ENCODE measurements at regions not wholly inside any gene's neighbourhood (a gene's known extent, or its start where the extent isn't known, plus 50 kb on each side); places are given as distances from the start of the nearest gene placed in this dataset.
"Not testable (repeated sequence)": the region's sequence is repeated elsewhere in the genome, so short reads cannot be mapped to it uniquely, and the experiment has no call there.

GRCh38 chr4:149116806-149117205 is 674.6 kb upstream of the NR3C2 start:
- FAIRE-seq, result no peak

GRCh38 chr4:149113804-149114430 is 671.7 kb upstream of the NR3C2 start:
- FAIRE-seq, result no peak

GRCh38 chr4:149112109-149112508 is 669.9 kb upstream of the NR3C2 start:
- FAIRE-seq, result no peak

- FAIRE-seq, result no peak
Observed at GRCh38 chr4:149110481-149110880, 668.3 kb upstream of the NR3C2 start.

GRCh38 chr4:149108626-149109025 is 666.4 kb upstream of the NR3C2 start:
- no peak for FAIRE-seq

GRCh38 chr4:149102765-149103164 is 660.6 kb upstream of the NR3C2 start:
- FAIRE-seq, result no peak

GRCh38 chr4:149101649-149102048 is 659.4 kb upstream of the NR3C2 start:
- no peak for FAIRE-seq

GRCh38 chr4:149095811-149096210 is 653.6 kb upstream of the NR3C2 start:
- no peak for FAIRE-seq

- FAIRE-seq, result no peak
Observed at GRCh38 chr4:149095001-149095400, 652.8 kb upstream of the NR3C2 start.

GRCh38 chr4:149084144-149084543 is 641.9 kb upstream of the NR3C2 start:
- no peak for FAIRE-seq

GRCh38 chr4:149077181-149077580 is 635.0 kb upstream of the NR3C2 start:
- no peak for FAIRE-seq

- no peak for FAIRE-seq
Observed at GRCh38 chr4:149076401-149076800, 634.2 kb upstream of the NR3C2 start.

- no peak for FAIRE-seq
Observed at GRCh38 chr4:149072384-149072783, 630.2 kb upstream of the NR3C2 start.

GRCh38 chr4:149065753-149066152 is 623.5 kb upstream of the NR3C2 start:
- no peak for FAIRE-seq

- FAIRE-seq, result no peak
Observed at GRCh38 chr4:149062997-149063396, 620.8 kb upstream of the NR3C2 start.

GRCh38 chr4:149057594-149057993 is 615.4 kb upstream of the NR3C2 start:
- FAIRE-seq, result no peak

- FAIRE-seq, result no peak
Observed at GRCh38 chr4:149056615-149057014, 614.4 kb upstream of the NR3C2 start.

- FAIRE-seq, result no peak
Observed at GRCh38 chr4:149055624-149056023, 613.4 kb upstream of the NR3C2 start.

GRCh38 chr4:149050840-149051239 is 608.6 kb upstream of the NR3C2 start:
- no peak for FAIRE-seq

- FAIRE-seq, result no peak
Observed at GRCh38 chr4:149048451-149049143, 606.4 kb upstream of the NR3C2 start.

- no peak for FAIRE-seq
Observed at GRCh38 chr4:149047368-149047767, 605.2 kb upstream of the NR3C2 start.

GRCh38 chr4:149045731-149046130 is 603.5 kb upstream of the NR3C2 start:
- no peak for FAIRE-seq

GRCh38 chr4:149039786-149040185 is 597.6 kb upstream of the NR3C2 start:
- not testable (repeated sequence) for FAIRE-seq

- FAIRE-seq, result no peak
Observed at GRCh38 chr4:149031399-149031798, 589.2 kb upstream of the NR3C2 start.
